HG02642 (cell line): ENCODE measurements at regions not wholly inside any gene's neighbourhood (a gene's known extent, or its start where the extent isn't known, plus 50 kb on each side); places are given as distances from the start of the nearest gene placed in this dataset.

Experiments
- ATAC-seq: cut with Tn5 transposase; IDR thresholded peaks from one replicate; pipeline ENCODE4 v1.9.1; 2021; ENCODE audit warnings: mild to moderate bottlenecking; ENCODE audit not compliant: unreplicated experiment, poor library complexity

DNA sequence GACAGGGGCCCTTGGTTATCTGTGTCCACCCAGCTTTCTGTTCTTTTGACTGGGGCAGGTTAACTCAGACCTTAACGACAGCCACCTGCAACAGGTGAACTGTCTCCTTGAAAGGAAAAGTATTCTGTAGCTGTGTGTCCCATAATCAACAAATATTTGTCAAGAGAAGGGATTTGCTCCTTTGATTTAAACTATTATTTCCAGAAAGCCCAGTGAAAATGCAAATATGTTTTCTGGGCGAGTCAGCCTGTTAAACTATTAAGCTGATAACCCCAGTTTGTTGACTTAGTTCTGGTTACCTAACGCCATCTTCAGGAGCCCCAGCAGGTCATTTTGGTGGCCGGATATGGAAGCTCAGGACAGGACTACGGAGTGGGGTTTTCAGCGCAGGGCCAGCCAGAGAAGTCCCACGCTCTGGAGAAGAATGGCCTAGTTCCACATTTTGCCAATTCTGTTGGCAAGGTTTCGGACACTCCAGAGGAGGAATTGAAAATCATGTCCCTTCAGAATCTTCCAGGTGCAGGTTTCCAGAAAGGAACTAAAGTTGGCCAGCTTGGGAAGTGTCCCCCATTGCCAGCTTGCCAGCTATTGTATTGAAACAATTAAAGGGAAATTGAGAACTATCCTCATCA, 54.5 kb downstream of the ADRA2A start:
- ATAC-seq = no peak

DNA sequence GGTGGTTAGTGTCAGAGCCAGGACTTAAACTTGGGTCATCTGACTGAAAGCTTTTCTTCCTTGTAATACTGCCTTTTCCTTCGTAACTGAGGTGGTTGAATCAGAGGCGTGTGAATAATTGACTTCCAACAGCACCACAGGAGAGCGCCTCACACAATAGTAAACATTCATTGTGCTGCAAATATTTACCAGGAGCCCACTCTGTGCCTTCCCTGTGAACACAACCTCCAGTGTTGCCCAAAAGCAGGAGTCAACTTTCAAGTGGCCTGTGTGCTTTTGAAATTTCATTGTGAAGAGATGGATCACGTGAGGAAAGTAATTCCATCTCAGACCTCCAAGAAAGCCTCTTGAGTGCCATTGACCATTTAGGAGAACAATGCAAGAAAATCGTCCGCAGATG, 60.2 kb downstream of the ADRA2A start:
- ATAC-seq = no peak

DNA sequence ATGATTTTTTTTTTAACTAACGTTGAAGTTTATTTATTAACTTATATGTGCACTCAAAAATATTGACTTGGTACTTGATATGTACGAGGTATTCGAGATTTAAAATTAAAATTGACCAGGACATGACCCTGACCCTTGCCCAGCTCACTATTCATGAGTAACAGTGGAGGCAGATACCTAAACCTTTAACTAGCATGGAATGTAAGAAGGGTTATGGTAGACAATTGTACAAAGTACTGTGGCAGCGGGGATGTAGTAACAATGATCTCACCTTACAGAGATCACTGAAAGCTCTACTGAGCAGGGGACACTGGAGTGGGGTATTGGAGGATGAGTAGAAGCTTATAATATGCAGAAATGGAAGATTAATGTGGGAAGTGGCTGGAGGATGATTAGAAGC, 60.8 kb downstream of the ADRA2A start:
- no peak for ATAC-seq

DNA sequence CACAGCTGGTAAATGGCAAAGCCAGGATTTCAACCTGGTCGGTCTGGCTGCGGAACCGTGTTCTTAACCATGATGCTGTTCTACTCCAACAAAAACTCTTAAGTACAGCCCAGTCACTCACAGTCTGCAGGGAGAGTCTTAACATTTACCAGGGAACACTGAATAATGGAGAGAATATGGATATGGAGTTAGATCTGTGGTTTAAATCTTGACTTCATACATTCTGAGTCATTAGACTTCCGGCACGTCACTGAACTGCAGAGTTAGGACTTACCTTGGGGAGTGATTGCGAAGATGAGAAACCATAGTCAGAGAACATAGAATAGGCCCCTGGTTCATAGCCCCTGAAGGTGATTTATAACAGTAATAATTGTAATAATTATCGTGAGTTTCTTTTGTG, 61.7 kb downstream of the ADRA2A start:
- no peak for ATAC-seq

DNA sequence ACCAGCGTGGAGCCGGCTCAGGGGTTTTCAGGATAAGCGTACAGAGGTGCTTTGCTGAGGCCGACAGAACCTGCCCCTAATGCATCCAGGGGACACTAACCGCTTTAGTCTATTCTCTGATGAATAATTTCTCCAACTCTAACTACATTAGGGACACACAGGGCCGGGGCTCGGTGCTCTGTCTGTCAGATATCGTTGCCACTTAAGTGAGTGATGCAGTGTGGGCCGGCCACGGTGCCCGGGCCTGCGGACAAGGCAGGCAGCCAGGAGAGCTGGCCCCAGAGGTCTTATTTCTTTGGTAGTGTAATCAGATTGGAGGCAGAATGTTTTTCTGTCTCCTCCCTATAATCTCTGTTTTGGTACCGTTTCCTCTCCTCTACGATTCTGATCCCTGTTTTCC, 62.7 kb downstream of the ADRA2A start:
- no peak for ATAC-seq

DNA sequence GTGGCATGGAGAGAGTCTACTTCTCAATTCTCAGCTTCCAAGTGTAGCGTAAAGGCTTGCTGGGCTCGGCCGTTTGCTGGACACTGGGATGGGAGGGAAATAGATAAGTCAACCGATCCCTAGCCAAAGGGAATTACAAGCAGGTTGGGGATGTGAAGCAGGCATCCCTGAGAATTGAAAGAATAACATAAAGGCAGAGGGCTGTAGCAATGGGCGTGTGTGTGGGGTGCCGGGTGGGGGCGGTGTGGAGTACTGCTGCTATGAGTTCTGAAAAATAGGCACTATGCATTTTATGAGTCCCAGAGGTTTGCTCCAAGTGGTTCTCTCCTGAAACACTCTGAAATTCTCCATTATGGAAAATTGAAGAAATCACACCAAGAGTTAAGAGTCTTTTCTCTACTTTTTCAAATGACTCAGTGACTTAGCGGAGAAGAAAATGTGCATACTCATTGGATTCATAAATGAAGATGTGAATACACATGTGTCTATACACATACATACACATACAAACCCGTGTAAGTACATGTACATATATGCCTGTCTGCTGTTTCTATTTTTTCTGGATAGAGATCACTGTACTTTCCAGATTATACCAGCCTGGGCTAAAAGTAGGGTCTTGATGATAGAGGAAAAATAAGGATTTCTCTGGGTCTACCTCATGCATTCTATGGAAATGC, 65.4 kb downstream of the ADRA2A start:
- no peak for ATAC-seq

DNA sequence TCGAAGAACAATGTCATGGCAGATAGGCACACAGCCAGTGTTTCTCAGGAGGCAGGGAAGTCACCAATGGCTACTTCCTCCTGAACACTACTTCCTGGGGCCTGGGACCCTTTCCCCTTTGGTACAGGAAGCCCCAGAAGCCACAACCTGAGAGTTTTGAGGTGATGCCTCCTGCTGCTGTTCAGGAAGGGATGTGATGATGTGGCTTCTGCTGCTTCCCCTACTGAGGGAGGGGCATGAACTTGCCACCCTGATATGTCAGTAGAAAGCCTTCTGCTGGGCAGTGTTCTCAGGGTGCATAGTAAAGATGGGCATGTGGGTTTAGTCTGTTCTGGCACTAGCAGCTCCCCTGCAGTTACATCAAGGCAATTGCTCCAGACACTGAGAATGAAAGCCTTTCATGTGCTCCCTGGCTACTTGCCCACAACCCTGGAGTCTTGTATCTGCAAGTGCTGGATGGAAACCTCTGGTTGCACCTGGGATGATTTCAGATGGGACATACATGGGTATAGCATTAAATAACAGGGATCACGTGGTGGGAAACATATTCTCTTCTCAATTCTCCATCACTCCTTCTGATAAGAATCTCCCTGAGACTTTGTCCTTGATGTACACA, 69.3 kb downstream of the ADRA2A start:
- no peak for ATAC-seq

DNA sequence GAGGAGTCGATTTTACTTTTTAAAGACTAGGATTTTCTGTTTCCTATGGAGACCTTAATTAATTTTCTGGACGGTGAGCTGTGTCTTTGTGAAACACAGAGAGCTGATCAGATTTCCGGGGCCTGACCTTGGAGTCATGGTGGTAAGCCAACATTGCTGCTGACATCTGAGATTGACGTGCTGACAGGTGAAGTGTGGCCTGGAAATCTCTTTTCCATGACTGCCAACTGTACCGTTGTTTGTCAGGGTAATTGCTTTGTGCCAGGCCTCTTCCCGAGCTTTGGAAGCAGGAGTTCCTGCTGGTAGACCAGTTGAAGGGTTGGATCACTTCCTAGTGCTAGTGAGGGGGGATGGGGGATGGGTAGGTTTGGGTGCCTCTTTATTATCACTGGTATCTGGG, 71.2 kb downstream of the ADRA2A start:
- no peak for ATAC-seq

DNA sequence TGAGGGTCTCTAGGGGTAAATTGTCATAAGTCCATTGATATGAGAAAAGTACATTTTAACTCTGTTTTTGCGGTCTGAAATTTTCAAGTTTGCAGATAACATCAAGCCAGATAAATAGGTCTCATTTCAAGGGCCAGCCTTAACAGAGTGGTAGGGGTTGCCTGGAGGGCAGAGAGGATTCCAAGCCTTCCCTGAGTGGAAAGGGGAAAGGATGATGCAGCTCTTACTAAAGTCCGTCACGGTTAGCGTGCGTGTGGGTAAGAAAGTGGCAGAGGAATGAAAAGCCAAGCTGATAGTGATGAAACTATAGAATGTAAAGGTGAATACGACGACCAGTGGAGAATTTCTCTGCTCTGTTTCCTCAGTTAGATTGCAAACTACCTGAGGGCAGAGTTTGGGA, 71.6 kb downstream of the ADRA2A start:
- no peak for ATAC-seq

DNA sequence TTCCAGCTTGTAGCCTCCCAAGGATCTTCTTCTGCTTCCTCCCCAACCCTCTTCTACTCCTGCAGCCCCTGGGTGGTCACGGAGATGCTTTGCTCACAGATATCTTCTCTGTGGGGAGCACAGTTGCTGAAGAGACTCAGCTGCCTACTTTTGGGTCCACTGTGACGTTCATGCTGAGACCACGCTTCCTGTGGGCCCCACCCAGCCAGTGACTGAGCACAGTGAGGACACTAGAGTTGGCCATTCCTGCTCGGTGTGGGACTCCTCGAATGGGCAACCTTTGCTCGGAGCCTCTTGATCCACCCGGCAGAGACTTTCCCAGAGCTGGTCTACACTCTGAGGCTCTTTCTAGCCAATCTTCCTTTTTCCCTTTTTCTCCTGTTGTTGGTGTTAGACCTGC, 73.9 kb downstream of the ADRA2A start:
- ATAC-seq = no peak

DNA sequence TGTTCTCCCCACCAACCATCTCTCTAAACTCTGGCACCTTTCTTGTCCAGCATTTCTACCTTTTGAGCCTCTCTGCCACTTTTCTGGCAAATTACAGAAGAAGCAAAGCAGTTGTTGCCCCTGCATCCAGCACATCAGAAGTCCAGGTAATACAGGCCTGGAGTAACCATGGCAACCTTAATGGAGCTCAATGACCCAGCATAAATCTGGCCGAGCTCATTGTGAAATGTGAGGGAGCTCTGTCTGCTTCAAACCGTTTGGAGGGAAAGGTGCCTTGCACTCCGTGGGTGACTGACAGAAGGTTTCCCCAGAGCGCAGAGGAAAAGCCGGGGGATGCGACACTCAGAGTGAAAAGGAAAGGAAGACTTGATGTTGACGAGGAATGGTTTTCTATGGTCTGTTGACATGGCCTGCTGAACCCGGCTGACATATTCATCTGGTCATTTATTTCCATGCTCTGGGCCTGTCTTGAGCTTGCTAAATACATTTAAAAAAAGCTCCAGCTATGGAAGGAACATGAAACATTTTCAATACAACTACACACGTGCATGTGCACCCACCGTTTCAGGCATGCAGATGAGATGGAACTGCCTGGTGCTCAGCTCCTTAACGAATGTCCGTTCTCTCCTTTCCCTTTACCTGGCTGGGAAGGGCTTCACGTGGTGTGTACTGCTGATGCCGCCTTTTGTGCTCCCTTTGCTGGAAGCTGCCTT, 74.9 kb downstream of the ADRA2A start:
- ATAC-seq = no peak

DNA sequence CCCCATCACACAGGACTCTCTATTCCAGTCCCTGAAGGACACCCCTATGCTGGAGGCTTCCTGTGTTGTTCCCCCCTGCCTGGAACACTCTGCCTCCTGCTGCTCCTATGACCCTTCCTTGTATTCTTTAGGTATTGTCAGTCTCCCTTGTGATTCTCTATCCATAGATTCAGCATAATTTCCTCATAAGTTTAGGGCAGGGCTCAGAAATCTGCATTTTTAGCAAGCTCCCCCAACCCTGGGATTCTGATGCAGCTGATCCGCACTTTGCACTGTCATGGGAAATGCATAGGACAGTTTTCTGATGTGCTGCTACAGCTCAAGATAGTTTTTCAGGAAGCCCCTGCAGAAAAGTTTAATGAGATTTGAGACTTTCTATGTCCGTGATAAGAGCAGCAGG, 79.9 kb downstream of the ADRA2A start:
- ATAC-seq = no peak

DNA sequence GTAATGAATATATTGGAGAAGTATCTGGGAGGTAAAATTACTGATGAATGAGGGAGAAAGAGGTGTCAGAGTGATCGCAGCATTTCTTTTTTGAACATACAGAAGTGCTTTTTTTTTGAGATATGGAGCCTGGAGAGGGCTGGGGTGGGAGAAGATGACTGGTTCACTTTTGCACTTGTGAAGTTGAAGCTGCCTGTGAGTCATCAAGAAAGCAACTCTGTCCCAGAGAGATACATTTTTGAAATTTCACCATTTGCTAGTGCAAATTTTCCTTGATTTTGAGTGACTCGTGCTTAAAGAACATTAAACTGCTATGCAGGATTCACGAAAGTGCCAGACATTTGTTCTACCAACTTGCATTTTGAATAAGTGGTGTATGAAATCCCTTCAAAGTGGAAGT, 81.8 kb downstream of the ADRA2A start:
- ATAC-seq = no peak

DNA sequence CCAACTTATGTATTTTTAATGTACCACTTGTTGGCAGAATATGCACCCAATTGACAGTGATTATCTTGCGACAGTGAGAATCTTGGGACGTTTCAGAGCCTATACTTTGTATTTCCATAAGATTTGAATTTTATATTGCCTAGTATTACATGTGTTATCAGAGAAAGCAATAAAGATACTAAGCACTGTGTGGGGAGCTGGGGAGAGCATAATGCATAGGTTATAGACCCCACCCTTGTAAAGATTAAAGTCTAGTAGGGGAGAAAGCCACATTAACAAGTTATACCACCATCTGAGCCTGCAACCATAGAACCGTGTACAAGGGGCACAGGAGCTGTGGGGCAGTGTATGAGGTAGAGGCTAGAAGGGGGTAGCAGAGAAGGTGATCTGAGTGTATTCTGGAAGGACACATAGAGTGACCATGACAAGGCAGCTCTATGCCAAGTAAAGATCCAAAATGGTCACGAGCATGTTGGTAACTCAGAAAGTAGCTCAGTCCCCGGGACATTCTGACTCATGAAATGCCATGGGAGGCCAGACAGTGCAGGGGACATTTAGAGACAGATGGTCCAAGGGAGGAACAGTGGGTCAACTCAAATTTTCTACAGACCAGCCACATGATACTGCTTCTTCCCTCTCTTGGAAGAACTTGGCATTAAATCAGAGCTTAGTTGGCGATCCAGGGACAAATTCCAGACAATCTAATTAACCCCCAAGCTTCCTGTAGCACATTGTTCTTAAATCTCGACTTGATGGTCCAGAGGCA, 84.5 kb downstream of the ADRA2A start:
- no peak for ATAC-seq

DNA sequence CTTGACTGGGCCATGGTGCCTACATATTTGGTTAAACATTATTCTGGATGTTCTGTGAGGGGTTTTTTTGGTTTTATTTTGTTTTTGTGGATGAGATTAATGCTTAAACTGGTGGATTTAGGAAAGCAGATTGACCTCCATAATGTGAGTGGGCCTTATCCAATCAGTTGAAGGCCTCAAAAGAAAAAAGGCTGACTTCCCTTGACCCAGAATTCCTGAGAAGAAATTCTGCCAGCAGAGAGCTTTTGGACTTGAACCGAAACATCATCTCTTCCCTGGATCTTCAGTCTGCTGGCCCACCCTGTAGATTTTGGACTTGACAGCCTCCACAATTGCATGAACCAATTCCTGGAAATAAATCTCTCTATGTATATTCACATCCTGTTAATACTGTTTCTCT, 94.4 kb downstream of the ADRA2A start:
- no peak for ATAC-seq

DNA sequence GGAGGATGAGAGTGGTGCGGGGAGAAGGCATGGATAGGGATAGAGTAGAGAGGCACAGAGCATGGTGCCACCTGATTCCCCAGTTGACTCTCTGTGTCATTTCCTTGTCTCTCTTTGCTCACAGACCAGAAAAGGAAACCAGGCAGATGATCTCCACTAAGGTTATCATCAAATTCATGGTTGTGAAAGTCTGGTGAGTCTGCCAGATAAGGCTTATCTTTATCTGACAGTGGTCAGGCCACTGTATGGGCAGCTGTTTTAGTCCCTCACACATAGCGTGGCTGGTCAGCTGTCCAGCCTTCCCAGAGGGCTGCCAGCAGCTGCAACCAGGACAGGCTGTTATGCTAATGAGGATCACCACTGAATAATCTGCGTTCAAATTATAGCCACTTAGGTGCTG, 99.0 kb downstream of the ADRA2A start:
- ATAC-seq = no peak

DNA sequence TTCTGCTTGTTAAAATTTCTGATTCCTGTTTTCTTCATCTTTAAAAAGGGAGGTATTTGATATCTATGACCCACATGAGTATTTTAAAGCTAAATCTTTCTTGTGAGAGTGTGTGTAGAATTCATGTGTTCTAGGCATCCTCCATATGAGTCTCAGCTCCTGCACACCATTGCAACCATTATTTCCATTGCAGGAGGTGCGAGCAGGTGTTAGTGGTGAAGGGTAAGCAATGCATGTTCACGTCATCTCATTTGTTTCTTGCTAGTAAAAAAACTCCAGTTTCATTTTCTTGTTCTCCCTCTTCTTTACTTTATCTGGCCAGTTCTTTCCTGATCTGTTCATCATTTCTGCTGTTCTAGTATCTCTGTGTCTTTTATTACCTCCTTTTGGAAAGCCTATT, 100.5 kb downstream of the ADRA2A start:
- ATAC-seq = no peak

DNA sequence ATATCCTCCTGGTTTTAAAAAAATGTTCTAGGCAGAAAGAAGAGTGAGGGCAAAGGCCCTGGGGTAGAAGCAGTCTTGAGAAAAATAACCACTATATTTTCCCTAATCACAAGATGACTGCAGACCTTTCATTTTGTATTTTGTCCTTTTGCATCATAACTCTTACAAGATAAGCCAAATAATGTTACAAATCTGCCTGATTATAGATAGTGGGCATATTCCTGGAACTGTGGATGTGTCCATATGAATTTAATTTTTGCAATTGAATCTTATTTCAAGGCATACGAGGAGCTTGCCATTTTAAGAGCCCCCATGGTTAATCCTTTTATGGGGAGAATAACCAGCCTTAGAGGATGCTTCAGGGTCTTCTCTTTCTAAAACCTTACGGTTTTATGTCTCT, 102.7 kb downstream of the ADRA2A start:
- ATAC-seq = no peak

DNA sequence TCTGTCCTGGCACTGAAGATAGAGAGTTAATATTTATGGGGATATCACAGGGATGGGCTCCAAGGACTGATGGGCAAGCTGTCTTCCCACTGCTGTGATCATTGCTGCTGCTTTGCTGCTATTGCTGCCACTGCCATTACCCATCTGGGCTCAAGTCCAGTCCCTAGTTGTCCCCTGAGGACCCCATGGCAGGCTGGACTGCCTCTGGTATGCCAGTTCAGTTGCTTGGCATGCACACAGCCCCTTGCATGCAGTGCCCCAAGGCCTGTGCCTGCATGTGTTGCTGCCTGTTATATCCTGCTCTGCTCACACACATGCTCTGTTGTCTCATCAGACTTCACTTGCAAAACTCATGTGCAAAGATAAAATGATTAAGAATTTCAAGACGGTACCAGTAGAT, 109.5 kb downstream of the ADRA2A start:
- no peak for ATAC-seq

DNA sequence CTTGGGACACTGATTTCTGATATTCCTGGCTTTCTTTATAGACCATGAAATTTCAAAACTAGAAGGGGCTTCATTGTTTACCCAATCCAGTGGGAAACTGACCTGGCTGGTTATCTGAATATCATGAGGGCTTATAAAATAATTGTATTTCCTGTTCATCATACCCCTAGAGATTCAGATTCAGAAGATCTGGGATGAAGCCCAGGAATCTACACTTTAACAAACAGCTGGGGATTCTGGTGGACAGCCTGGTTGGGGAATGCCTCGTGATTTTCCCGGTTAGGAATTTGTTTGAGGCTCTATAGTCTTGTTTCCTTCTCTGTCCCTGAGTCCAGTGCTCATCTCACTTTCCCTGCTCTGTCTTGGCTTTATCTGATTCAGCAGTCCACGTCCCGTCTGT, 110.3 kb downstream of the ADRA2A start:
- ATAC-seq = no peak

DNA sequence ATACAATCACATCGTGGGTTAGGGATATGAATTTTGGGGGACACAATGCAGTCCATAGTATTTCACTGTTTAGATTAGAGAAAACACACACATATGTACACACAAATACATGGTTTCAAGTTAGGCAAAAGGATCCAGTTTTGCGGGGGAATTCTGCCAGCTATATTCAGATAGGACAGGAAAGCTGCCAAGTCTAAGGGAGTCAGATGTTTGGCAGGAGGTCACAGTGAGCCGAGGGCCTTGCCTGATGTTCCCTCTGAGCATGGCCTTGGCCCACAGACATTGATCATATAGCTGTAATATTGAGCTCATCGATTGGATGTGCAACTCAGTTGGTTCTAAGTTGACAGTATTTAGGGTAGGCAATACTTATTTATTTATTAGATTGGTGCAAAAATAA, 122.8 kb downstream of the ADRA2A start:
- no peak for ATAC-seq
